Neuron (in vitro differentiated cells): ENCODE measurements at regions not wholly inside any gene's neighbourhood (a gene's known extent, or its start where the extent isn't known, plus 50 kb on each side); places are given as distances from the start of the nearest gene placed in this dataset.
"Not testable (repeated sequence)": the region's sequence is repeated elsewhere in the genome, so short reads cannot be mapped to it uniquely, and the experiment has no call there.

Experiments used
- H2AFZ ChIP-seq: one replicate; pipeline ENCODE4 v1.6.1; 2013; ENCODE audit warnings: low read depth, mild to moderate bottlenecking, inconsistent platforms, low read length, moderate library complexity
- H3K27me3 ChIP-seq: one replicate; pipeline ENCODE4 v1.6.1; 2013; ENCODE audit warnings: low read length; ENCODE audit not compliant: insufficient read depth
- H3K36me3 ChIP-seq: one replicate; pipeline ENCODE4 v1.6.1; 2013; ENCODE audit warnings: low read length; ENCODE audit not compliant: insufficient read depth
- H3K4me1 ChIP-seq: one replicate; pipeline ENCODE4 v1.6.1; 2013; ENCODE audit warnings: low read length; ENCODE audit not compliant: insufficient read depth
- H3K4me3 ChIP-seq: 2 replicates; pipeline ENCODE4 v1.5.1; 2013; ENCODE audit warnings: mild to moderate bottlenecking, low read length, moderate library complexity
- H3K9me3 ChIP-seq: one replicate; pipeline ENCODE4 v1.6.1; 2013; ENCODE audit warnings: low read length

DNA sequence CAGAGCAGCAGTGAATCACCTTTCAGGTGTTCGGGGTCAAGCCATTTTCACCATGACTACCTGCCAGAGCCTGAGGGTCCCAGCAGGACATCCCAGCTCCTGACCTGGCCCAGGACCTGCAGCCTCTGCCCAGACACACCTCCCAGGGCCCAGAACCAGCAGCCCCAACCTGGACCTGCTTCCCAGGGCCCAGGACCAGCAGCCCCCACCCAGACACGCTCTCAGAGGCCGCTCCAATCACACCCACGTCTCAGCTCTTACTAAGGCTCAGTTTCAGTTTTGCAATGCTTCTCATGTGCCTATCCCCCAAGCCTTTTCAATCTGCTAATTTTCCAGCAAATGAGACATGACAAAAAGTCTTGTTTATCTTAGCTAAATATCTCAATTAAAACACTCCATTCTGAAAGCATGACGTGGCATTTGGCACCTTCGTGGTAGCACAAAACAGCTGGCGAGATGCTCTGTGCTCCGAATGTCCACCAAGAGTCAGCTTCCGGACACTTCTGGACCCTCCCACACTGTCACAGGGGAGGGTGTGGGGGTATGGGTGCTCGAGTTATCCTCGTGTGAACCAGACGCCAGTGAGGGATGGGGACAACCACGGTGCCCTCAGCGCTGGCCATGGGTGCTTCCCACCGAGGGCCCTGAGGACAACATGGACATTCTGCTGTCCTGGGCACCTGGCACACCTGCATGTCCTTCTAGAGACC is 253.2 kb downstream of the DLL1 start:
- H3K4me3 ChIP-seq, result no peak overlapping the region
- no peaks in the 10 kb centered on the region for H3K4me1 ChIP-seq
- H3K9me3 ChIP-seq, result peaks cover 2% of the 10 kb centered on the region
- no peaks in the 10 kb centered on the region for H3K36me3 ChIP-seq
- H2AFZ ChIP-seq, result no peak overlapping the region
- H3K27me3 ChIP-seq, result peaks cover 10% of the 10 kb centered on the region

DNA sequence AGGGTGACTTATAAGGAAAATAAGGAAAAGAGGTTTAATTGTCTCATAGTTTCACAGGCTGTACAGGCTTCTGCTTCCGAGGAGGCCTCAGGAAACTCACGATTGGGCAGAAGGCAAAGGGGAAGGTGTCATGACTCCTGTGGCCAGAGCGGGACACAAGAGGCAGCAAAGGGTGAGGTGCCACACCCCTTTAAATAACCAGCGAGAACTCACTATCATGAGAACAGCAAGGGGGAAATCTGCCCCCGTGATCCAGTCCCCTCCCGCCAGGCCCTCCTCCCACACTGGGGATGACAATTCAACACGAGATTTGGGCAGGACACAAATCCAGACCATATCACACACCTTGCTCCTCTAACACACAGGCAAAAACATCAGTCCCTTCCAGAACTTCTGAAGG is 254.0 kb downstream of the DLL1 start:
- peaks cover 10% of the 10 kb centered on the region for H3K27me3 ChIP-seq
- no peak overlapping the region for H2AFZ ChIP-seq
- H3K36me3 ChIP-seq, result no peaks in the 10 kb centered on the region
- H3K4me3 ChIP-seq, result no peak overlapping the region
- H3K4me1 ChIP-seq, result no peaks in the 10 kb centered on the region
- H3K9me3 ChIP-seq, result peaks cover 2% of the 10 kb centered on the region

DNA sequence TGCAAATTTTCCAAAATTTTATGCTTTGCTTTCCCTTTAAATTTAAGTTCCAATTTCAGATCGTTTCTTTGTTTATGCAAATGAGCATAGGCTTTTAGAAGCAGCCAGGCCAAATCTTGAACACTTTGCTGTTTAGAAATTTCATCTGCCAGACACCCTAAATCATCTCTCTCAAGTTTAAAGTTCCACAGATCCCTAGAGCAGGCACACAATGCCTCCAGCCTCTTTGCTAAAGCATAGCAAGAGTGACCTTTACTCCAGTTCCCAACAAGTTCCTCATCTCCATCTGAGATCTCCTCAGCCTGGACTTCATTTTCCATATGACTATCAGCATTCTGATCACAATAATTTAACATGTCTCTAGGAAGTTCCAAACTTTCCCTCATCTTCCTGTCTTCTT is 254.5 kb downstream of the DLL1 start:
- not testable (repeated sequence) for H2AFZ ChIP-seq, H3K4me1 ChIP-seq, H3K9me3 ChIP-seq, H3K4me3 ChIP-seq, H3K27me3 ChIP-seq, H3K36me3 ChIP-seq

DNA sequence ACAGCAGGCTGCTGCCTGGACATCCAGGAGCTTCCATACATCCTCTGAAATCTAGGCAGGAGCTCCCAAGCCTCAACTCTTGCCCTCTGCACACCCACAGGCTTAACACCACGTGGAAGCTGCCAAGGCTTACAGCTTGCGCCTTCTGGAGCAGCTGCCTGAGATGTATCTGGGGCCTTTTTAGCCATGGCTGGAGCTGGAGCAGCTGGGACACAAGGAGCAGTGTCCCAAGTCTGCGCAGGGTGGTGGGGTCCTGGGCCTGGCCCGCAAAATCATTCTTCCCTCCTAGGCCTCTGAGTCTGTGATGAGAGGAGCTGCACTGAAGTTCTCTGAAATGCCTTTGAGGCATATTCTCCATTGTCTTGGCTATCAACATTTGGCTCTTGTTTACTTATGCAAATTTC is 255.0 kb downstream of the DLL1 start:
- Histone ChIP-seq H3K27me3 (peaks cover 8% of the 10 kb centered on the region), H3K36me3 (no peaks in the 10 kb centered on the region), H3K9me3 (peaks cover 2% of the 10 kb centered on the region), H3K4me3 (no peak overlapping the region), H2AFZ (no peak overlapping the region), H3K4me1 (no peaks in the 10 kb centered on the region)

DNA sequence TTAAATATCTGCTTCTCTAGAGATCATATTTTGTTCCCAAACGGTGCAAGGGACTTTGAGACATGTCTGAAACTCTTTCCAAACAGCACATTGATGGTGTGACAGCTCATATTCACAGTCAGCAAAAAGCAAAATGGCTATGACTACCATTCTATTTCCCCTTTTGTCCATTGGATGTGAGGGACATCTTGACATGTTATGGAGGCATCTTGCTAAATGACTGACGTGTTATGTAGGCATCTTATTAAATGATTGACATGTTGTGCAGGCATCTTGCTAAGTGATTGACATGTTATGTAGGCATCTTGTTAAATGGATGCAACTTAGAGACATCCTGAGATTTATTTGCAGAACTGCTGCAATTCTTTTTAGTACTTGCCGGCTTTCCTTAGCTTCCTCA is 255.8 kb downstream of the DLL1 start:
- H3K27me3 ChIP-seq, result peaks cover 6% of the 10 kb centered on the region
- H2AFZ ChIP-seq, result no peak overlapping the region
- H3K4me3 ChIP-seq, result no peak overlapping the region
- H3K9me3 ChIP-seq, result peaks cover 2% of the 10 kb centered on the region
- H3K36me3 ChIP-seq, result no peaks in the 10 kb centered on the region
- H3K4me1 ChIP-seq, result no peaks in the 10 kb centered on the region

DNA sequence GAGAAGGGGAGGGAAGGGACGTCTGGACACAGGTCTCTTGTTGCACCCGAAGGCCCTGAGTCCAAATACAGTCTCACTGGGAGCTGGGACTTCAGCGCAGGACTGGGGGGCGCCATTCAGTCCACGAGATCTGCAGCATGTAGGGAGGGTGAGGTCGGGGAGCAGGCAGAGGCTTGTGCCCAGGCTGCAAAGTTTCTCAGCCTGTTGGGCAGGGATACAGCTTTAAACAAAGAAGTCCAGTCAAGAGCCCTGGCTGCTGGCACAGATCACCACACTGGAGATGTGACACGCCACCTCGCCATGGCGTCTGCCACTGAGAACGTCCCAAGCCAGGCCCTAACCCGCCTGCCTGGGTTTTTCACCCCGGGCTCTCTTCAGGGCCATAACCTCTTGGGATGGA is 256.6 kb downstream of the DLL1 start:
- Histone ChIP-seq H2AFZ (no peak overlapping the region), H3K36me3 (no peaks in the 10 kb centered on the region), H3K9me3 (peaks cover 2% of the 10 kb centered on the region), H3K4me3 (no peak overlapping the region), H3K27me3 (peaks cover 6% of the 10 kb centered on the region), H3K4me1 (no peaks in the 10 kb centered on the region)

DNA sequence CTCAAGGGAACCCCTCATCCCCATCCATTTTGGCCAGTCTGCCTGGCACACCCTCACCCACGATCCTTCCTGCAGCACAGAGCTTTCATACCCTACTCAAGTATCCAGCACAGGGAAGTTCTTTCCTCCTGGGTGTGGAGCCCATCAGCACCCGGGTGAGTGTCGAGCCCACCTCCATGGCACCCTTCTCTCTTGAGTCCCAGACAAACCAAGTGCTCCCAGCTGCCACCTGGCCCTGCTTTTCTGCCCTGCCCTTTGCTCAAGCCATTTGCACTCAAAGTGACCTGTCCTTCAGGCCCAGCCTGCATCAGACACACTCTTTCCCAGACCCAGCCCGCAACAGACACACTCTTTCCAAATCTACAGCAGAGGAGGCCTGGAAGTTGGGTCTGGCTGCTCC is 257.2 kb downstream of the DLL1 start:
- peaks cover 3% of the 10 kb centered on the region for H3K27me3 ChIP-seq
- H2AFZ ChIP-seq, result no peak overlapping the region
- no peaks in the 10 kb centered on the region for H3K36me3 ChIP-seq
- H3K4me3 ChIP-seq, result no peak overlapping the region
- H3K4me1 ChIP-seq, result no peaks in the 10 kb centered on the region
- H3K9me3 ChIP-seq, result peaks cover 2% of the 10 kb centered on the region

DNA sequence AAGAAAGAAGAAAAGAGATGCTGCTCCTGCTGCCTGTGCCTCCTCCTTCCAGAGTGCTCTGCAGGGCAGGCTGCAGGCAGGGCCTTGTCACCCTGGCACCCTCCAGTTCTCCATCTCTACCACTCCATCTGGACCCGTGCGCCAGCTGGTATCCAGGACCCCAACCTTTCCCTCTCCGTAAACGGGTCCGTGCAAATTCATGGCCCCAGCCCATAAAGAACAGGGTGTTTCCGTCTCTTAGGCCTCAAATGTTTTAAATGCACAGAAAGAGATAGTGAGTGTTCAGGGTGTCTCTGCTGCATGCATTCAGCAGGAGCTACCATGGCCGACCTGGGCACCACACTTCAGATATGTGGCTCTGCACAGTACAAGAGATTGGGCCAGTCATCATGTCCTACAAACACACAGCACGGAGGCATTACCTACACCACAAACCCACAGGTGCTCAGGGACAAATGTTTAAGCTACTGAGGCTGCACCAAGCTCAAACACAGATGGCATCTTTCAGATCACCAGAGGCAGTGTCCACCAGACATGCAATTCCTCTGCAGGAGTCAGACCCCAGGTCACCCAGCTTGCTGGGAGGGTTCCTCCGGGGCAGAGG is 258.1 kb downstream of the DLL1 start:
- Histone ChIP-seq H3K9me3 (peaks cover 2% of the 10 kb centered on the region), H3K4me3 (no peak overlapping the region), H3K27me3 (peaks cover 3% of the 10 kb centered on the region), H3K4me1 (no peaks in the 10 kb centered on the region), H2AFZ (no peak overlapping the region), H3K36me3 (no peaks in the 10 kb centered on the region)

DNA sequence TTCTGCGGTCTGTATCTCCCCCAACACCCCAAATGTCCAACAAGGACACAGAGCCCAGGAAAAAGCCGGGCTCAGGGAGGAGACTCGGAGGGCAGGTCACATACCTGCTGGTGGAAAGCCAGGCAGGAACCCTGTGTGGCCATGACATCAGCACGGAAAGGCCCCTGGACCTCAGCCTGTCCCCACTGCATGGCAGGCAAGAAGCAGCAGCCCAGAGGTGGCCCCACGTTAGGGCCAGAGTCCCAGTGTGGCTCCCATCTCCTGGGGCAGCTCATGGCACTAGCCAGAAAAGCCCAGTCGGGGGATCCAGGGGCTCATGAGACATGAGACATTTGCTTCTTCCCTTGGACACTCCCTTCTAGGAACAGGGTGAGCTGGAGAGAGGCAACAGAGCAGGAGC is 258.7 kb downstream of the DLL1 start:
- Histone ChIP-seq H3K27me3 (peaks cover 3% of the 10 kb centered on the region), H3K9me3 (peaks cover 2% of the 10 kb centered on the region), H3K4me1 (no peaks in the 10 kb centered on the region), H3K4me3 (no peak overlapping the region), H2AFZ (no peak overlapping the region), H3K36me3 (no peaks in the 10 kb centered on the region)

DNA sequence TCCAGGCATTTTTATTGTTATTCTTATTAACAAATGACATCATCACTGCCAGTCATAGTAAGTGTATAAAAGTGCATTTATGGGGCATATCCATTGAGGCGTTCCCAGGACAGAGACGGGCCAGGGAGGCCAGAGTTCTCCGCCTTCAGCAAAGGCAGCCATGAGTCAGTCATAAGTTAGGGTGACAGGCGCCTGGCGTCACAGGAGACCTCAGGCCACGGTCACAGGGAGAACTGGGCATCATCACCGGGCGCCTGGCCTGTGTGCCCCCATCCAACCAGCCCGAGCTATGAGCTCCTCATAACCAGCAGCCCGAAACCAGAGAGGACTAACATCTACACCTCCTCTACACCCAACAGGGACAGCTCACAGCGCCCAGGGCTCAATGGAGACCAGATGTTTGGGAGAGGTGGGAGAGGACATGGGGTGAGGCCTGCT is 259.2 kb downstream of the DLL1 start:
- no peak overlapping the region for H2AFZ ChIP-seq
- no peaks in the 10 kb centered on the region for H3K36me3 ChIP-seq
- H3K27me3 ChIP-seq, result peaks cover 3% of the 10 kb centered on the region
- H3K9me3 ChIP-seq, result no peaks in the 10 kb centered on the region
- no peaks in the 10 kb centered on the region for H3K4me1 ChIP-seq
- H3K4me3 ChIP-seq, result no peak overlapping the region

DNA sequence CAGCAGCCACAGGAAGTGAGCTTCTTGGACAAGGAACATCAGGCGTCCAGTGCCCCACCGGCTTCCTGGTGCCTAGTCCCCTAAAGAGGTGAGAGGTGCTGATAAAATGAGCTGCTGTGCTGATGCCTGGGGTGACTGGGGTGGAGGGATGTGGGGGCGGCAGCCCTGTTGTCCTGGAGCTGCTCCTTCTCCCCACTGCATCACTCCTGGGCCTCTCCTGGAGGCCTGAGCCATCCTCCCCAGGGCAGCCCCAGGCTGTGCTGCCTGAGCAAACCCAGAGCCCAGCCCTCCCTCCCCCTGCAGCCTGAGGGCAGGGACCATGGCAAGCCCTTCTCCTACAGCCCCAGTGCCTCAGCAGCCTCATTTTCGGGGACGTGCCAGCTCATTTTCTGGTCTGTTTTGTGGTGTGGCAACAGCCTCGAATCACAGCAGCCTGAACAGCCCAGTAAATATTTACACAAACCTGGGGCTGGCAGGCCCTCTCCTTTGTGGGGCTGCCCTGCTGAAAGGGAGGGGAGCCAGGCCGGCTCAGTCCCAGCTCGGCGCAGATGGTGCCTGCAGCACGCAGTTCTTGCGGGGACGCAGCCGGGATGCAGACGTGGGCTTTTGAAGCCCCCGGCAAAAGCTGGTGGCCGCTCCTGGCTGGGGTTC is 259.9 kb downstream of the DLL1 start:
- Histone ChIP-seq H3K4me3 (no peak overlapping the region), H3K36me3 (no peaks in the 10 kb centered on the region)

DNA sequence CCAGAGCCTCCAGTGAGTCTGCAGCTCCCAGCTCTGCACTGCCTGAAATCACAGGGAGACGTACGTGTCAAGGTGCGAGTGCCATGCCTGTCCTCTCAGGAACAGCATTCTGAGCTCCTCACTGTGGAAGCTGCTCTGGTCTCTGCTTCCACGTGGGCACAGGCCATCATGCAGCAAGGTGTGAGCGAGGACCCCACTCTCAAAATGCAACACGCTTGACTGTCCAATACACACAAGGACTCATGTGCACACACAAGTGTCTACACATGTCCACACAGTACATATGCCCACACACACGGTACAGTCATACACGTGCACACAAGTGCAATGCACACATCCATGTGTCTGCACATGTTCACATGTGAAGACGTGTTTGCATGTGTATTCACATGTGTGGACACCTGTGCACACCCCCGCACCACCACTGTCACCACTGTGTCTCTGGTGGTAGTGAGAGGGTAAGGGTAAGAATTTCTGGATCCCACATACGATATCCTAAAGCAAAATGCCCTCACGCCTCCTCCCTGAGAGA is 260.5 kb downstream of the DLL1 start:
- Histone ChIP-seq H3K36me3 (no peaks in the 10 kb centered on the region), H3K4me1 (no peaks in the 10 kb centered on the region), H3K9me3 (no peaks in the 10 kb centered on the region), H3K4me3 (no peak overlapping the region), H2AFZ (no peak overlapping the region), H3K27me3 (peaks cover 3% of the 10 kb centered on the region)

More for the DNA sequence above, 259.9 kb downstream of the DLL1 start:
- Histone ChIP-seq H3K4me1 (no peaks in the 10 kb centered on the region), H3K27me3 (peaks cover 3% of the 10 kb centered on the region), H3K9me3 (no peaks in the 10 kb centered on the region), H2AFZ (no peak overlapping the region)

DNA sequence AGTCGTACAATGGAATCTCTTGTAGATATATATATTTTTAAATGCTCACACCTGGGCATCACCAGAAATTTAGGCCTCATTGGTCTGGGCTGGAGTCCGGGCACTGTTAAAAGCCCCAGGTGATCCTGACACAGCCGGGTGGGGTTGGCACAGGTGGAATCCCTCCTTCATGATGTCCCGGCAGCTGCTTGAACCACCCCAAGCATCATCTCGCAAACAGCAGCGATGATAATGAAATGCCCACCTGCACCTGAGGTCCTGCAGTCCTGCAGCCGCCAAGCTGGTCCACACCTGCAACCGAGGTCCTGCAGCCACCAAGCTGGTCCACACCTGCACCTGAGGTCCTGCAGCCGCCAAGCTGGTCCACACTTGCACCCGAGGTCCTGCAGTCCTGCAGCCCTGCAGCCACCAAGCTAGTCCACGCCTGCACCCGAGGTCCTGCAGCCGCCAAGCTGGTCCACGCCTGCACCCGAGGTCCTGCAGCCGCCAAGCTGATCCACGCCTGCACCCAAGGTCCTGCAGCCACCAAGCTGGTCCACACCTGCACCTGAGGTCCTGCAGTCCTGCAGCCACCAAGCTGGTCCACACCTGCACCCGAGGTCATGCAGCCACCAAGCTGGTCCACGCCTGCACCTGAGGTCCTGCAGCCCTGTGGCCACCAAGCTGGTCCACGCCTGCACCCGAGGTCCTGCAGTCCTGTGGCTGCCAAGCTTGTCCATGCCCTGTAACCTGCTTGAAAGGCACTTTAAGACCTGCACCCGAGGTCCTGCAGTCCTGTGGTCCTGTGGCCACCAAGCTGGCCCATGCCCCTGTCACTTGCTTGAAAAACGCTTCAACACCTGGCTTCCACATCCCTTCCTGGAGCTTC is 261.2 kb downstream of the DLL1 start:
- no peak overlapping the region for H2AFZ ChIP-seq
- H3K9me3 ChIP-seq, result no peaks in the 10 kb centered on the region
- H3K36me3 ChIP-seq, result no peaks in the 10 kb centered on the region
- H3K4me3 ChIP-seq, result no peak overlapping the region
- no peaks in the 10 kb centered on the region for H3K4me1 ChIP-seq
- peaks cover 3% of the 10 kb centered on the region for H3K27me3 ChIP-seq
